Common myeloid progenitor, CD34-positive (primary cell): ENCODE measurements at regions not wholly inside any gene's neighbourhood (a gene's known extent, or its start where the extent isn't known, plus 50 kb on each side); places are given as distances from the start of the nearest gene placed in this dataset.

Source experiments
- CTCF ChIA-PET: fragments of 350-600 bp; sonication (Branson Sonifier 250); formaldehyde crosslinking; loops from one replicate; lab custom pipeline; 2021; ENCODE audit warnings: antibody characterized with exemption; lab: Charles Lee
- POLR2A ChIA-PET: fragments of 350-600 bp; sonication (Branson Sonifier 250); formaldehyde crosslinking; loops from one replicate; lab custom pipeline; 2021; ENCODE audit warnings: antibody characterized with exemption; lab: Charles Lee
- DNase-seq, 3 donors: peaks; one replicate each; pipeline versions ENCODE4 v3.0.0 to v3.0.0-alpha.2; 2013
- H3K27ac ChIP-seq, 2 experiments: 1 replicate in 1 of 2; 2 replicates in 1 of 2; pipeline ENCODE4 v1.7.0; 2013; ENCODE audit warnings: inconsistent platforms in 2 of 2, low read length in 2 of 2, mild to moderate bottlenecking in 2 of 2, low read depth in 1 of 2, moderate library complexity in 1 of 2; ENCODE audit not compliant: severe bottlenecking in 2 of 2, insufficient read depth in 1 of 2, poor library complexity in 1 of 2
- H3K27me3 ChIP-seq, 5 experiments: replicated peaks in 2 of 5; 1 replicate in 3 of 5; 2 replicates in 2 of 5; pipeline versions ENCODE4 v1.6.1 to v1.7.0; 2013; ENCODE audit warnings: low read length in 4 of 5, mild to moderate bottlenecking in 2 of 5, moderate library complexity in 2 of 5, inconsistent platforms in 1 of 5; ENCODE audit not compliant: insufficient read depth in 5 of 5, control insufficient read depth in 4 of 5
- H3K36me3 ChIP-seq, 4 experiments: 1 replicate in 2 of 4; 2 replicates in 2 of 4; pipeline versions ENCODE4 v1.6.1 to v1.7.0; 2013; ENCODE audit warnings: low read length in 3 of 4, control low read depth in 1 of 4, mild to moderate bottlenecking in 1 of 4; ENCODE audit not compliant: control insufficient read depth in 4 of 4, insufficient read depth in 4 of 4
- H3K4me1 ChIP-seq, 4 experiments: 1 replicate in 3 of 4; 2 replicates in 1 of 4; pipeline versions ENCODE4 v1.6.1 to v1.7.1; 2013; ENCODE audit warnings: low read length in 3 of 4, mild to moderate bottlenecking in 3 of 4, control low read depth in 1 of 4, inconsistent platforms in 1 of 4, moderate library complexity in 1 of 4; ENCODE audit not compliant: control insufficient read depth in 4 of 4, insufficient read depth in 4 of 4; ENCODE audit errors: control extremely low read depth in 1 of 4
- H3K4me3 ChIP-seq, 7 experiments: 1 replicate in 4 of 7; 2 replicates in 3 of 7; pipeline versions ENCODE4 v1.5.1 to v1.7.0; 2013; ENCODE audit warnings: mild to moderate bottlenecking in 7 of 7, low read length in 6 of 7, moderate library complexity in 6 of 7, inconsistent platforms in 2 of 7, low read depth in 2 of 7, control low read depth in 1 of 7; ENCODE audit not compliant: insufficient read depth in 4 of 7, control insufficient read depth in 1 of 7; ENCODE audit errors: extremely low read depth in 1 of 7
- H3K9me3 ChIP-seq, 5 experiments: 1 replicate in 4 of 5; 2 replicates in 1 of 5; pipeline versions ENCODE4 v1.6.1 to v1.7.1; 2013; ENCODE audit warnings: low read length in 4 of 5, mild to moderate bottlenecking in 2 of 5, inconsistent platforms in 1 of 5, low read depth in 1 of 5, moderate library complexity in 1 of 5; ENCODE audit not compliant: control insufficient read depth in 4 of 5, insufficient read depth in 2 of 5; ENCODE audit errors: control extremely low read depth in 1 of 5
- WGBS: methylation state at CpG from one replicate; pipeline ENCODE4 v1.1.5; 2013; ENCODE audit not compliant: insufficient coverage; 5-methylcytosine and 5-hydroxymethylcytosine counted together

DNA sequence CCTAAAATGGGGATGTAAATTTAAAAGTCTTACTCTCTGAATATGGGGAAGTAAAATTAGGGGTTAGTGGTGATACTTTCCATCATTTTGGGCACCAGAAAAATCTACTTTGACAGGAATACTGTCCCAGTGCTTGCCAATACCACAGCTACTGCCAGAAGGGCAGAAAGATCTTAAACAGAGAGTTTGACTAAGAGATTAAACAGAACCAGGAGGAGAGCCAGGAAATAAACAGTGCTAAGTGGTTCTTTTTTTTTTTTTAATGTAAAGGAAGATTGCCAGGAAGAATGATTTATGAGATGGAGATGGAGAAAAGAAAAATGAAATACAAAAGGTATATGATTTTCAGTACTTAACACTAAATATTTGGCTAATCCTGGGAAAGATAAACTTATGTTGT, 126.8 kb downstream of the RTL3 start:
- Histone ChIP-seq H3K4me3 (no peak overlapping the region), H3K27ac (no peak overlapping the region), H3K36me3 (no peaks in the 10 kb centered on the region), H3K9me3 (no peaks in the 10 kb centered on the region), H3K27me3 (no peaks in the 10 kb centered on the region), H3K4me1 (peaks cover 0 to 4% (median 0%) of the 10 kb centered on the region in 4 experiments)
- DNase-seq: peak in 2 of 3 donors; percentile 3 to 10
- ChIA-PET POLR2A (no interaction called here), CTCF (no interaction called here)

DNA sequence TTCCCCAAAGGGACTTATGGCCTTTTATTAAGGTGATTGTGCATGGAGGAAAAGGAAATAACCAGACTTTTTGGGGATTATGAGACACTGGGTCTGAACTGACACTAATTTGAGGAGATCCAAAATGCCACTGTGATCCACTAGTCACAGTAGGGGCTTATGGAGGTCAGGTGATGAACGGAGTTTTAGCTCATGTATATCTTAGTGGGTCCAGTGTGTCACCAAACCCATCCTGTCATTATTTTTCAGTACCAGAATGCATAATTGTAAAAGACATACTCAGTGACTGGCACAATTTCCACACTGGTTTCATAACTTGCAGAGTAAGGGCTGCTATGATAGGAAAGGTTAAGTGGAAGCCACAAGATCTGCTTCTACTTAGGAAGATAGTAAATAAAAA, 131.3 kb downstream of the RTL3 start:
- Histone ChIP-seq H3K27ac (no peak overlapping the region), H3K9me3 (no peaks in the 10 kb centered on the region), H3K36me3 (no peaks in the 10 kb centered on the region), H3K27me3 (no peaks in the 10 kb centered on the region), H3K4me3 (no peak overlapping the region), H3K4me1 (peaks cover 0 to 4% (median 0%) of the 10 kb centered on the region in 4 experiments)
- no peak for DNase-seq
- ChIA-PET CTCF (no interaction called here), POLR2A (no interaction called here)
- WGBS: no CpG with 5 or more reads among the region's 1 CpG

DNA sequence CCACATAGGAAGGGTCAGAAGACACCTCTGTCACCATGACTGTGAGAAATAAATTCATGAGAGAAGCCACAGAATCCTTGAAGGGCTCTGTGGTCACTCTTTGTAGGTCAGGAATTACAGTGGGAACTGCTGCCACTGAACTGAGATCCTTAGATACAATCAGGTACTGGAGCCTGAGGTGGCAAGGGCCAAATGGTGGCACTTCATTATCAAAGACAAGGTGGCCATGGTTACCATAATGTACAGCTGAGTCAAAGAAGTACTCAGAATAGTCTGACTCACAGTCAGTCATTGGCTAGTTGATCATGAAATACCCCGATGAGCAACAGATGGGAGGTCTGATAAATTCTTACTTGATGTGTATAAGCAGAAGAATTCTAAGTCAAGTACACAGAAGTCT, 131.9 kb downstream of the RTL3 start:
- Histone ChIP-seq H3K27ac (no peak overlapping the region), H3K36me3 (no peaks in the 10 kb centered on the region), H3K9me3 (no peaks in the 10 kb centered on the region), H3K4me3 (no peak overlapping the region), H3K27me3 (no peaks in the 10 kb centered on the region), H3K4me1 (peaks cover 0 to 4% (median 0%) of the 10 kb centered on the region in 4 experiments)
- no CpG with 5 or more reads among the region's 1 CpG for WGBS
- DNase-seq: no peak
- CTCF ChIA-PET: no interaction called here
- POLR2A ChIA-PET: no interaction called here

DNA sequence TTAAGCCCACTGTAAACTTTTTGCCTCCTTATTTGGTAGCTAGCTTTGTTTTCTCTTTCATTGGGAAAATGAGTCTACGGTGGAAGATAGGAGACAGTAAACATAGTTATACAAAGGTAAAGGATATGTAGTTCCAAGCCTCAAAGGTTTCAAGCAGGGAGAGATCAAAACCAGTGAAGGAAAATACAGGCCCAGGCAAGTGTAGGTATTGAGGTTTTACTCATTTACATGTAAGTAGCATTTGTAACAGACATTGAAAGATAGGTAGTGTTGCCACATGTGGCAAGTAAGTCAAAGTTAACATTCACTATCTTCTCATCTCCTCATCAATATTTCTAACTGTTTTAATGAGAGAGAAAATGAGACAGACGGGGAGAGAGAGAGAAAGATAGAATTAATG, 136.5 kb downstream of the RTL3 start:
- no peak for DNase-seq
- Histone ChIP-seq H3K4me3 (no peak overlapping the region), H3K36me3 (no peaks in the 10 kb centered on the region), H3K27me3 (no peaks in the 10 kb centered on the region), H3K27ac (no peak overlapping the region), H3K9me3 (no peaks in the 10 kb centered on the region), H3K4me1 (no peaks in the 10 kb centered on the region)
- ChIA-PET CTCF (no interaction called here), POLR2A (no interaction called here)
- no CpG with 5 or more reads among the region's 2 CpGs for WGBS

DNA sequence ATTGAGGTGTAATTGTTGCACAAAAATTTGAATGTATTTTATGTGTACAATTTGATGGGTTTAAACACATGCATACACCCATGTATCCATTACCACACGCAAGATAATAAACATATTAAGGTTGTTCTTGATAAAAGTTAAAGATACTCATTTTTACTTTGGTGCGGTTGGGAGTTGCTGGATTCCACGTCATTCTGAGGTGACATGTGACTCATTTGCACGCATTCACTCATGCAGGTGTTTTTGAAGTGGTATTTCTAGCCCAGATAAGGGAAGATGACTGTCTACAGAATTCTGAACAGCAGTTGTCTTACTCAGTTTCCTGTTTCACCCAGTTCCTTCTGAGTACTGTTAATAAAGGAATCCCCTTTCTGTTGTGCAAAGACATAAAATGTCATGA, 142.0 kb downstream of the RTL3 start:
- POLR2A ChIA-PET: no interaction called here
- Histone ChIP-seq H3K27me3 (no peaks in the 10 kb centered on the region), H3K27ac (no peak overlapping the region), H3K9me3 (no peaks in the 10 kb centered on the region), H3K4me1 (no peaks in the 10 kb centered on the region), H3K4me3 (no peak overlapping the region), H3K36me3 (no peaks in the 10 kb centered on the region)
- DNase-seq: peak; percentile 5 to 37 (median 37)
- CTCF ChIA-PET: no interaction called here
- 52% methylated on average over 3 of the region's 4 CpGs for WGBS

DNA sequence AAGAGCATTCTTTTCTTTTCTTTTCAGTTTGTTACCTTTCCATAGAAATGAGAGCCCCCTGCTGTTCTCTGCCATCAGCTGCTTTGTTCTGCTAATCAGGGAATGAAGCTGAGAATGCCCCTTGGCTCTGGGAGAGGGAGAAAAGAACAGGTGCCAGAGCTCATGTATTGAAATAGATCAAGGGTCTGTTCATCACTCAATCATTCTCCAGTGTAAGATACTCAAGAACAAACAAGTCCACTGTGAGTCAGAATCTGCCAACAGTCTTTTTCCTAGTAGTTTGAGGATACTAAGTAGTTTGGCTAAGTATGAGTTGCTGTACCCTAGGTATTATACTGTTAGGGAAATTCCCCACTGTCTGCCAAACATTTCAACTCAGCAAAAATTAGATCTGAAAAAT, 144.3 kb downstream of the RTL3 start:
- H3K27ac ChIP-seq: no peak overlapping the region
- ChIA-PET CTCF (interaction anchor here (0.6 kb wide), 1 partner anchor 141 kb away, joined by 3 read pairs; no protein-coding TSS in a partner anchor), POLR2A (interaction anchor here (0.6 kb wide), 1 partner anchor 20 kb away, joined by 4 read pairs; no protein-coding TSS in a partner anchor)
- H3K4me3 ChIP-seq: no peak overlapping the region
- no peaks in the 10 kb centered on the region for H3K27me3 ChIP-seq
- peak; percentile 3 to 31 (median 18) for DNase-seq
- H3K4me1 ChIP-seq: no peaks in the 10 kb centered on the region
- H3K36me3 ChIP-seq: no peaks in the 10 kb centered on the region
- no peaks in the 10 kb centered on the region for H3K9me3 ChIP-seq

DNA sequence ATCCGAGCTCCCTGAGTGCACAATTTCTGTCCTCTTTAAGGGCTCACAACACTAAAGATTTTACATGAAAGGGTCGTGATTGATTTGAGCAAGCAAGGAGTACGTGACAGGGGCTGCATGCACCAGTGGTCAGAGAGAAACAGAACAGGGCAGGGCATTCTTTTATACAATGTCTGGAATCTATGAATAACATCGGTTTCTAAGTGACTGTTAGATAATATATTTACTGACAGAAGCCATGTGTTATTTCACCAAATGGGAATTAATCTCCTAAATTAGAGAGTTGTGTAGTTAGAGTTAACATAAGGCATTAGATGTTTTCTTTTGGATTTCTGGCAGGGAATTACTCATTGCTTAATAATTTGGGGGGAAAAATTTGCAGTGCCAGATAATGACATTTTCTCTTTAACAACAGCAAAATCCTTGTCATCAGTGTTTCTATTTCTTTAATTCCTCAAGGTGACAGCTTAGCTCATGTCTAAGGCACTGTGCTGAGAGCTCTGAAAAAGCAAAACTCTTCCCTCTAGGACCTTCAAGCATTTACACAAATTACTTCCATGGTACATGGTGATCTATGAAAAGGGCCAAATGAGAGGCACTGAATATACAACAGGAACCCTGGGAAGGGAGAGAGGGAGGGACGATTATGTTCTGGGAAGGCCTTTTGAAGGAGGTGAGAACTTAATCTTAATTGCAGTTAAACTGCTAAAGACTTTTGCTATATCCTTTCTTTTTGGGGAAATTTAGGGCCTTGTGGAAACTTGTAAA, 145.0 kb downstream of the RTL3 start:
- H3K4me3 ChIP-seq: no peak overlapping the region
- DNase-seq: no peak
- H3K36me3 ChIP-seq: no peaks in the 10 kb centered on the region
- H3K4me1 ChIP-seq: no peaks in the 10 kb centered on the region
- POLR2A ChIA-PET: no interaction called here
- H3K27ac ChIP-seq: no peak overlapping the region
- H3K9me3 ChIP-seq: no peaks in the 10 kb centered on the region
- no peaks in the 10 kb centered on the region for H3K27me3 ChIP-seq
- CTCF ChIA-PET: interaction anchor here (0.7 kb wide), 1 partner anchor 349 kb away, joined by 3 read pairs; no protein-coding TSS in a partner anchor
- WGBS: 63% methylated on average over 3 of the region's 5 CpGs
